NOMO-1 (cell line): ENCODE measurements at regions not wholly inside any gene's neighbourhood (a gene's known extent, or its start where the extent isn't known, plus 50 kb on each side); places are given as distances from the start of the nearest gene placed in this dataset.
"Not testable (repeated sequence)": the region's sequence is repeated elsewhere in the genome, so short reads cannot be mapped to it uniquely, and the experiment has no call there.

Experiments used
- DNase-seq, 2 experiments: peaks; one replicate each; lab custom pipeline; 2025; ENCODE audit not compliant: unreplicated experiment in 2 of 2; lab: John Stamatoyannopoulos, UW

- not testable (repeated sequence) for DNase-seq
These were observed 188.9 kb upstream of the PLGLB2 start for GRCh38 chr2:87559001-87559400.

GRCh38 chr2:87559735-87560134 lies 188.2 kb upstream of the PLGLB2 start:
- not testable (repeated sequence) for DNase-seq

GRCh38 chr2:87565116-87565515 lies 182.8 kb upstream of the PLGLB2 start:
- not testable (repeated sequence) for DNase-seq

- DNase-seq: not testable (repeated sequence)
These were observed 181.4 kb upstream of the PLGLB2 start for GRCh38 chr2:87566531-87566930.

GRCh38 chr2:87567093-87567492 lies 180.8 kb upstream of the PLGLB2 start:
- not testable (repeated sequence) for DNase-seq

GRCh38 chr2:87567912-87568311 lies 180.0 kb upstream of the PLGLB2 start:
- DNase-seq: not testable (repeated sequence)

- not testable (repeated sequence) for DNase-seq
These were observed 179.2 kb upstream of the PLGLB2 start for GRCh38 chr2:87568554-87569278.

GRCh38 chr2:87569689-87570397 lies 178.0 kb upstream of the PLGLB2 start:
- DNase-seq: not testable (repeated sequence)

- not testable (repeated sequence) for DNase-seq
These were observed 175.9 kb upstream of the PLGLB2 start for GRCh38 chr2:87571889-87572465.

GRCh38 chr2:87572906-87573305 lies 175.0 kb upstream of the PLGLB2 start:
- not testable (repeated sequence) for DNase-seq

- not testable (repeated sequence) for DNase-seq
These were observed 174.3 kb upstream of the PLGLB2 start for GRCh38 chr2:87573386-87574192.

- not testable (repeated sequence) for DNase-seq
These were observed 173.4 kb upstream of the PLGLB2 start for GRCh38 chr2:87574193-87575119.

- DNase-seq: not testable (repeated sequence)
These were observed 172.7 kb upstream of the PLGLB2 start for GRCh38 chr2:87575138-87575537.

GRCh38 chr2:87577358-87577757 lies 170.5 kb upstream of the PLGLB2 start:
- not testable (repeated sequence) for DNase-seq

- DNase-seq: not testable (repeated sequence)
These were observed 165.7 kb upstream of the PLGLB2 start for GRCh38 chr2:87582152-87582551.

- DNase-seq: not testable (repeated sequence)
These were observed 165.3 kb upstream of the PLGLB2 start for GRCh38 chr2:87582579-87582978.

GRCh38 chr2:87583370-87583769 lies 164.5 kb upstream of the PLGLB2 start:
- not testable (repeated sequence) for DNase-seq

- DNase-seq: not testable (repeated sequence)
These were observed 164.1 kb upstream of the PLGLB2 start for GRCh38 chr2:87583803-87584202.

- DNase-seq: not testable (repeated sequence)
These were observed 163.5 kb upstream of the PLGLB2 start for GRCh38 chr2:87584268-87584906.
